ENCODE measurements at regions not wholly inside any gene's neighbourhood (a gene's known extent, or its start where the extent isn't known, plus 50 kb on each side); places are given as distances from the start of the nearest gene placed in this dataset.

- 89% methylated on average over 11 of the region's 11 CpGs for WGBS (ENCODE audit: insufficient coverage)
- Mint-ChIP-seq H3K4me3 (no peak overlapping the region), H3K4me1 (no peaks in the 10 kb centered on the region), H3K27me3 (ENCODE audit: low read depth in 2 of 2) (peaks cover 6 to 24% of the 10 kb centered on the region in 2 donors), H3K27ac (no peak overlapping the region), H3K36me3 (no peaks in the 10 kb centered on the region), H3K9me3 (peaks cover 0 to 3% of the 10 kb centered on the region in 2 donors)
- DNase-seq, result no peak
- intact Hi-C loops (cut with micrococcal nuclease), result no loop called here
- Histone ChIP-seq H3K27me3 (ENCODE audit: control insufficient read depth, insufficient read depth, low read length) (no peaks in the 10 kb centered on the region), H3K27ac (ENCODE audit: low read length) (no peak overlapping the region), H3K4me3 (ENCODE audit: low read length) (no peak overlapping the region), H3K4me1 (ENCODE audit: control insufficient read depth, insufficient read depth, low read length) (no peaks in the 10 kb centered on the region), H3K9me3 (ENCODE audit: control insufficient read depth, insufficient read depth, low read length) (no peaks in the 10 kb centered on the region), H3K36me3 (ENCODE audit: control insufficient read depth, insufficient read depth, low read length) (no peaks in the 10 kb centered on the region)
- TF ChIP-seq, protein P1, sequence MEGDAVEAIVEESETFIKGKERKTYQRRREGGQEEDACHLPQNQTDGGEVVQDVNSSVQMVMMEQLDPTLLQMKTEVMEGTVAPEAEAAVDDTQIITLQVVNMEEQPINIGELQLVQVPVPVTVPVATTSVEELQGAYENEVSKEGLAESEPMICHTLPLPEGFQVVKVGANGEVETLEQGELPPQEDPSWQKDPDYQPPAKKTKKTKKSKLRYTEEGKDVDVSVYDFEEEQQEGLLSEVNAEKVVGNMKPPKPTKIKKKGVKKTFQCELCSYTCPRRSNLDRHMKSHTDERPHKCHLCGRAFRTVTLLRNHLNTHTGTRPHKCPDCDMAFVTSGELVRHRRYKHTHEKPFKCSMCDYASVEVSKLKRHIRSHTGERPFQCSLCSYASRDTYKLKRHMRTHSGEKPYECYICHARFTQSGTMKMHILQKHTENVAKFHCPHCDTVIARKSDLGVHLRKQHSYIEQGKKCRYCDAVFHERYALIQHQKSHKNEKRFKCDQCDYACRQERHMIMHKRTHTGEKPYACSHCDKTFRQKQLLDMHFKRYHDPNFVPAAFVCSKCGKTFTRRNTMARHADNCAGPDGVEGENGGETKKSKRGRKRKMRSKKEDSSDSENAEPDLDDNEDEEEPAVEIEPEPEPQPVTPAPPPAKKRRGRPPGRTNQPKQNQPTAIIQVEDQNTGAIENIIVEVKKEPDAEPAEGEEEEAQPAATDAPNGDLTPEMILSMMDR (IDR thresholded peaks at IDR 0.05), result no peak
- no peak for ATAC-seq
Observed at GRCh38 chr2:239528146-239528545, 127.3 kb upstream of the HDAC4 start.

- Mint-ChIP-seq H3K27me3 (ENCODE audit: low read depth in 2 of 2) (peaks cover 6 to 24% of the 10 kb centered on the region in 2 donors), H3K4me1 (no peaks in the 10 kb centered on the region), H3K27ac (no peak overlapping the region), H3K9me3 (peaks cover 0 to 3% of the 10 kb centered on the region in 2 donors), H3K4me3 (no peak overlapping the region), H3K36me3 (no peaks in the 10 kb centered on the region)
- intact Hi-C loops (cut with micrococcal nuclease), result no loop called here
- Histone ChIP-seq H3K36me3 (ENCODE audit: control insufficient read depth, insufficient read depth, low read length) (no peaks in the 10 kb centered on the region), H3K4me3 (ENCODE audit: low read length) (no peak overlapping the region), H3K27ac (ENCODE audit: low read length) (no peak overlapping the region), H3K9me3 (ENCODE audit: control insufficient read depth, insufficient read depth, low read length) (no peaks in the 10 kb centered on the region), H3K4me1 (ENCODE audit: control insufficient read depth, insufficient read depth, low read length) (no peaks in the 10 kb centered on the region), H3K27me3 (ENCODE audit: control insufficient read depth, insufficient read depth, low read length) (no peaks in the 10 kb centered on the region)
- DNase-seq (no peak), ATAC-seq (no peak)
- 95% methylated on average over 20 of the region's 25 CpGs for WGBS (ENCODE audit: insufficient coverage)
- TF ChIP-seq, protein P1 (IDR thresholded peaks at IDR 0.05), result no peak
Observed at GRCh38 chr2:239526666-239527415, 126.0 kb upstream of the HDAC4 start.

DNA sequence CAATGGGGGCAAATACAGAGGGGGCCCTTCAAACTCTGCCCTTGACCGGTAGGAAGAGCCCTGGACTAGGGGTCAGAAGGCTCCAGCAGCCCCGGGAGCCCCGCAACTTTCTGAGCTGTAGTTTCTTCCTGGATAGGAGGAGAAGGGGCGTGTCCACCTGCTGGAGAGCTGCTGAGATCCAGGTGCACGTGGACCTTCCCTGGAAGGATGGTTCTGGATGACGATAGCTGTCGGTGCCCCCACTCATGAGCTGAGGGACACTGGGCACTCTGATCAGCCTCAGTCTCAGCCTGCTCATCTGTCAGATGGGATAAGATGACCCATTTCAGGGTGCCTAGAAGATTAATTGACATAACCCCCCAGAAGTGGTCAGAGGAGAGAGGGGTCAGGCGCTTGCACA lies 125.2 kb upstream of the HDAC4 start:
- intact Hi-C loops (cut with micrococcal nuclease), result no loop called here
- TF ChIP-seq, protein P1 (IDR thresholded peaks at IDR 0.05), result no peak
- peaks cover 0 to 3% of the 10 kb centered on the region in 2 donors for H3K9me3 Mint-ChIP-seq
- no peaks in the 10 kb centered on the region for H3K4me1 Mint-ChIP-seq
- no peaks in the 10 kb centered on the region for H3K36me3 Mint-ChIP-seq
- H3K27ac ChIP-seq (ENCODE audit: low read length), result no peak overlapping the region
- H3K4me1 ChIP-seq (ENCODE audit: control insufficient read depth, insufficient read depth, low read length), result no peaks in the 10 kb centered on the region
- 86% methylated on average over 8 of the region's 8 CpGs for WGBS (ENCODE audit: insufficient coverage)
- H3K27ac Mint-ChIP-seq, result no peak overlapping the region
- ATAC-seq, result no peak
- H3K36me3 ChIP-seq (ENCODE audit: control insufficient read depth, insufficient read depth, low read length), result no peaks in the 10 kb centered on the region
- H3K27me3 ChIP-seq (ENCODE audit: control insufficient read depth, insufficient read depth, low read length), result no peaks in the 10 kb centered on the region
- H3K9me3 ChIP-seq (ENCODE audit: control insufficient read depth, insufficient read depth, low read length), result no peaks in the 10 kb centered on the region
- no peak overlapping the region for H3K4me3 Mint-ChIP-seq
- no peak for DNase-seq
- H3K27me3 Mint-ChIP-seq (ENCODE audit: low read depth in 2 of 2), result peaks cover 6 to 23% of the 10 kb centered on the region in 2 donors
- H3K4me3 ChIP-seq (ENCODE audit: low read length), result no peak overlapping the region

GRCh38 chr2:239523954-239524330 lies 123.1 kb upstream of the HDAC4 start:
- Mint-ChIP-seq H3K27me3 (ENCODE audit: low read depth in 2 of 2) (peaks cover 0 to 11% of the 10 kb centered on the region in 2 donors), H3K9me3 (no peaks in the 10 kb centered on the region), H3K4me3 (no peak overlapping the region), H3K36me3 (no peaks in the 10 kb centered on the region), H3K27ac (no peak overlapping the region), H3K4me1 (no peaks in the 10 kb centered on the region)
- intact Hi-C loops (cut with micrococcal nuclease), result no loop called here
- 77% methylated on average over 2 of the region's 2 CpGs for WGBS (ENCODE audit: insufficient coverage)
- H3K36me3 ChIP-seq (ENCODE audit: control insufficient read depth, insufficient read depth, low read length), result no peaks in the 10 kb centered on the region
- no peaks in the 10 kb centered on the region for H3K4me1 ChIP-seq (ENCODE audit: control insufficient read depth, insufficient read depth, low read length)
- no peak overlapping the region for H3K4me3 ChIP-seq (ENCODE audit: low read length)
- H3K9me3 ChIP-seq (ENCODE audit: control insufficient read depth, insufficient read depth, low read length), result no peaks in the 10 kb centered on the region
- no peaks in the 10 kb centered on the region for H3K27me3 ChIP-seq (ENCODE audit: control insufficient read depth, insufficient read depth, low read length)
- DNase-seq (no peak), ATAC-seq (no peak)
- no peak overlapping the region for H3K27ac ChIP-seq (ENCODE audit: low read length)
- TF ChIP-seq, protein P1 (IDR thresholded peaks at IDR 0.05), result no peak
